PC-3 (cell line): ENCODE measurements at regions not wholly inside any gene's neighbourhood (a gene's known extent, or its start where the extent isn't known, plus 50 kb on each side); places are given as distances from the start of the nearest gene placed in this dataset.

Experiments
- ATAC-seq: fragments of 200-7000 bp; cut with Tn5 transposase; 2 replicates; pipeline ENCODE4 v1.9.1; 2020; ENCODE audit warnings: mild to moderate bottlenecking, moderate library complexity
- BruUV-seq: library from RNA; stranded (reverse); fragments of 400-500 nt; replicated peaks from 2 replicates; lab custom pipeline; 2021; lab: Mats Ljungman, UMichigan
- CTCF ChIA-PET: fragments of 300-600 bp; sonication (Branson Sonifier 250); formaldehyde crosslinking; loops from one replicate; lab custom pipeline; 2022; ENCODE audit warnings: antibody characterized with exemption; lab: Charles Lee
- POLR2A ChIA-PET: fragments of 300-600 bp; sonication (Branson Sonifier 250); formaldehyde crosslinking; loops from one replicate; lab custom pipeline; 2022; ENCODE audit warnings: antibody characterized with exemption; ENCODE audit not compliant: unreplicated experiment; lab: Charles Lee
- DNase-seq: peaks from one replicate; pipeline ENCODE4 v3.0.0-alpha.2; 2015
- H2AFZ ChIP-seq: fragments of 300-600 bp; sonication (generic); 2 replicates; pipeline ENCODE4 v1.6.0; 2016; ENCODE audit warnings: antibody characterized with exemption, low read length
- H3F3A ChIP-seq: fragments of 300-600 bp; sonication (generic); one replicate; pipeline ENCODE4 v1.6.0; 2017; ENCODE audit warnings: antibody characterized with exemption, low read length, control low read depth, mild to moderate bottlenecking; ENCODE audit not compliant: unreplicated experiment
- H3K27ac ChIP-seq: fragments of 300-600 bp; sonication (generic); 2 replicates; pipeline ENCODE4 v1.5.1; 2016; ENCODE audit warnings: mild to moderate bottlenecking, low read length
- H3K27me3 ChIP-seq: fragments of 300-600 bp; sonication (generic); 2 replicates; pipeline ENCODE4 v1.6.1; 2016; ENCODE audit warnings: low read length, mixed read lengths
- H3K36me3 ChIP-seq: fragments of 300-600 bp; sonication (generic); 2 replicates; pipeline ENCODE4 v1.6.1; 2016; ENCODE audit warnings: low read depth, mixed run types, low read length, mixed read lengths
- H3K4me1 ChIP-seq: fragments of 300-600 bp; sonication (generic); 2 replicates; pipeline ENCODE4 v1.5.1; 2016; ENCODE audit warnings: low read length; ENCODE audit not compliant: insufficient read depth
- H3K4me2 ChIP-seq: fragments of 300-600 bp; sonication (generic); 2 replicates; pipeline ENCODE4 v1.6.0; 2016; ENCODE audit warnings: low read length
- H3K4me3 ChIP-seq: fragments of 300-600 bp; sonication (generic); 2 replicates; pipeline ENCODE4 v1.5.1; 2016; ENCODE audit warnings: mild to moderate bottlenecking, low read length, mixed read lengths
- H3K79me2 ChIP-seq: fragments of 300-600 bp; sonication (generic); 2 replicates; pipeline ENCODE4 v1.6.1; 2017; ENCODE audit warnings: low read length, mixed read lengths
- H3K9ac ChIP-seq: fragments of 300-600 bp; sonication (generic); 2 replicates; pipeline ENCODE4 v1.6.0; 2016; ENCODE audit warnings: mild to moderate bottlenecking, low read length
- H3K9me2 ChIP-seq: fragments of 300-600 bp; sonication (generic); replicated peaks from 2 replicates; pipeline ENCODE4 v1.6.1; 2016; ENCODE audit warnings: mixed run types, low read length, mixed read lengths
- H3K9me3 ChIP-seq: fragments of 300-600 bp; sonication (generic); 2 replicates; pipeline ENCODE4 v1.6.1; 2016; ENCODE audit warnings: low read length, mixed read lengths
- H4K20me1 ChIP-seq: fragments of 300-600 bp; sonication (generic); 2 replicates; pipeline ENCODE4 v1.6.1; 2016; ENCODE audit warnings: low read length, mixed read lengths
- EZH2 ChIP-seq: fragments of 300-600 bp; sonication (generic); IDR thresholded peaks from one replicate; pipeline ENCODE4 v1.6.1; 2017; ENCODE audit warnings: antibody characterized with exemption, mild to moderate bottlenecking, low read length; ENCODE audit not compliant: unreplicated experiment
- EZH2phosphoT487 ChIP-seq: fragments of 300-600 bp; sonication (generic); IDR thresholded peaks from 2 replicates; pipeline ENCODE4 v1.6.1; 2018; ENCODE audit warnings: mild to moderate bottlenecking, antibody characterized with exemption, low read length, borderline replicate concordance
- intact Hi-C: fragments of 100-400 bp; cut with micrococcal nuclease; formaldehyde crosslinking; loops from 2 replicates; pipeline ENCODE4 v1.9.0; 2023
- TF ChIP-seq, protein P1 (sequence below): fragments of 300-600 bp; sonication (generic); conservative IDR thresholded peaks from 2 replicates; pipeline ENCODE4 v1.5.1; 2017; ENCODE audit warnings: antibody characterized with exemption, low read depth, mild to moderate bottlenecking, low read length

DNA sequence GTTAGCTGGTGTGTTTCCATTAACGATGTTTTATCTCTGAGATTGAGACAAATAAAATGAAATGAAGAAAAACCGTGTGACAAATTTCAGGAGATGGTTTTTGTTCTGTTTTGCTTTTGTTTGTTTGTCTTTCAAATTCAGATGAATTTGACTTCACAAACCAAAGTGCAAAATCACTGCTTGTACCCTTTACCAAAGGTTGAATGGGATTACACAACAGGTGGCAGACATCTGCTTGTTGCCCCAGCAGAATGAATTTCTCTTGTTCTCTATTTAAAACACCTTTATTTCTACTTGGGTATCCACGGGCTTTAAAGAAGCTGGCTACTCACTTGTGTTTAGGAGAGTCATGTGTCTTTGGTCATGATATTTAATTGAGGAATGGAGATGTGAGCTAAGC is 239.7 kb upstream of the CLNK start:
- Histone ChIP-seq H3K9me3 (no peaks in the 10 kb centered on the region), H3K4me1 (no peaks in the 10 kb centered on the region), H3K9ac (no peak overlapping the region), H4K20me1 (no peaks in the 10 kb centered on the region), H3K27me3 (no peaks in the 10 kb centered on the region), H3K9me2 (no peaks in the 10 kb centered on the region), H3K4me3 (no peak overlapping the region), H3K79me2 (no peaks in the 10 kb centered on the region), H2AFZ (no peak overlapping the region), H3F3A (no peaks in the 10 kb centered on the region), H3K36me3 (no peaks in the 10 kb centered on the region), H3K4me2 (no peak overlapping the region), H3K27ac (no peak overlapping the region)
- CTCF ChIA-PET, result no interaction called here
- POLR2A ChIA-PET, result no interaction called here
- no peak for TF ChIP-seq EZH2phosphoT487
- no peak for DNase-seq
- no peak for ATAC-seq
- BruUV-seq, result no TSS peak
- intact Hi-C loops, result no loop called here

DNA sequence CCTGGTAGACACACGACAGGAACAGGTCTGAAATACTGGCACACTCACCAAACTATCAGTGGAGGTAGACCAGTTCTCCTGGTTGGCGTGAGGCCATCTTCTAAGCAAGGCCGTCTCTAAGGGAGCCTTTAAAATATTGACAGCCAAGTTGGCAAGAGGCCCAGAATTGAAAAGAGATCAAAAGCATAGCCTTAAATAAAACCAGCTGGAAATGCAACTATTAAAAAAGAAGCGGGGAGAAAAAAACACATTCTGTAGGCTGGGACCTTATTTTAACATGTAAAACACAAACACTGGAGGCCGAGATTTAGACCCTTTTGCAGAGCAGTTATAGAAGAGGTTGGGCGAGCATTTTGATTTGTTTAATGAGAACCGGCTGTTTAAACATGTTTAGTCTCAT is 233.0 kb upstream of the CLNK start:
- no peak overlapping the region for H3K4me3 ChIP-seq
- DNase-seq, result no peak
- no peaks in the 10 kb centered on the region for H3K27me3 ChIP-seq
- ChIA-PET CTCF (no interaction called here), POLR2A (no interaction called here)
- H3K27ac ChIP-seq, result no peak overlapping the region
- no peak for ATAC-seq
- no peak for TF ChIP-seq EZH2
- TF ChIP-seq EZH2phosphoT487, result no peak
- TF ChIP-seq, protein P1, sequence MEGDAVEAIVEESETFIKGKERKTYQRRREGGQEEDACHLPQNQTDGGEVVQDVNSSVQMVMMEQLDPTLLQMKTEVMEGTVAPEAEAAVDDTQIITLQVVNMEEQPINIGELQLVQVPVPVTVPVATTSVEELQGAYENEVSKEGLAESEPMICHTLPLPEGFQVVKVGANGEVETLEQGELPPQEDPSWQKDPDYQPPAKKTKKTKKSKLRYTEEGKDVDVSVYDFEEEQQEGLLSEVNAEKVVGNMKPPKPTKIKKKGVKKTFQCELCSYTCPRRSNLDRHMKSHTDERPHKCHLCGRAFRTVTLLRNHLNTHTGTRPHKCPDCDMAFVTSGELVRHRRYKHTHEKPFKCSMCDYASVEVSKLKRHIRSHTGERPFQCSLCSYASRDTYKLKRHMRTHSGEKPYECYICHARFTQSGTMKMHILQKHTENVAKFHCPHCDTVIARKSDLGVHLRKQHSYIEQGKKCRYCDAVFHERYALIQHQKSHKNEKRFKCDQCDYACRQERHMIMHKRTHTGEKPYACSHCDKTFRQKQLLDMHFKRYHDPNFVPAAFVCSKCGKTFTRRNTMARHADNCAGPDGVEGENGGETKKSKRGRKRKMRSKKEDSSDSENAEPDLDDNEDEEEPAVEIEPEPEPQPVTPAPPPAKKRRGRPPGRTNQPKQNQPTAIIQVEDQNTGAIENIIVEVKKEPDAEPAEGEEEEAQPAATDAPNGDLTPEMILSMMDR, result no peak
- H3K36me3 ChIP-seq, result no peaks in the 10 kb centered on the region
- no peaks in the 10 kb centered on the region for H4K20me1 ChIP-seq
- no peak overlapping the region for H2AFZ ChIP-seq
- no peaks in the 10 kb centered on the region for H3K9me3 ChIP-seq
- no peak overlapping the region for H3K9ac ChIP-seq
- no TSS peak for BruUV-seq
- H3K79me2 ChIP-seq, result no peaks in the 10 kb centered on the region
- H3K9me2 ChIP-seq, result no peaks in the 10 kb centered on the region
- H3F3A ChIP-seq, result no peaks in the 10 kb centered on the region
- no peak overlapping the region for H3K4me2 ChIP-seq
- intact Hi-C loops, result no loop called here
- no peaks in the 10 kb centered on the region for H3K4me1 ChIP-seq

DNA sequence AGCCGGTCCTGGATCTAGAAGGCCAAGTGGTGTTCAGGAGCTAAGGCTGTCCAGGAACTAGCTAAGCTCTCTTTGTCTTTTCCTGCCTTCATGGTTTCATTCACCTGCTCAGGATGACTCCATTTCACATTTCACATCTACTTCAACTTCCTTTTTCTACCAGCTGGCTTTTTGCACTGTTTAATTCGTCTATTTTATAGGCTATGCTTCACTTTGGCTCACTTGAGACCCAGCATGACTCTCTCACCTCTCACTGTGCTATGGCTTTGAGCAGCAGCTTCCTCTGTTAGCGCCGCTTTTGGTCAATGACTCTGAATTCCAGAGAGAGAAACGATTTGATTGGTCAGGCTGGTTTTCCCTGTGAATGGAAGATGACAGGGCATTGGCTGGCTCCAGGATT is 213.5 kb upstream of the CLNK start:
- ChIA-PET CTCF (no interaction called here), POLR2A (no interaction called here)
- Histone ChIP-seq H3K79me2 (no peaks in the 10 kb centered on the region), H4K20me1 (no peaks in the 10 kb centered on the region), H3K9me3 (no peaks in the 10 kb centered on the region), H3K4me3 (no peak overlapping the region), H3K36me3 (no peaks in the 10 kb centered on the region), H3K9ac (no peak overlapping the region), H3K27me3 (no peaks in the 10 kb centered on the region), H3K4me2 (no peak overlapping the region), H3K4me1 (no peaks in the 10 kb centered on the region), H3F3A (no peaks in the 10 kb centered on the region), H3K9me2 (no peaks in the 10 kb centered on the region), H3K27ac (no peak overlapping the region), H2AFZ (no peak overlapping the region)
- ATAC-seq, result no peak
- no TSS peak for BruUV-seq
- TF ChIP-seq, protein P1, result no peak
- no peak for TF ChIP-seq EZH2phosphoT487
- no peak for DNase-seq
- intact Hi-C loops, result no loop called here
